GM18508 (cell line): ENCODE measurements at regions not wholly inside any gene's neighbourhood (a gene's known extent, or its start where the extent isn't known, plus 50 kb on each side); places are given as distances from the start of the nearest gene placed in this dataset.

Experiments used
- ATAC-seq: cut with Tn5 transposase; IDR thresholded peaks from one replicate; pipeline ENCODE4 v1.9.1; 2021; ENCODE audit warnings: moderate number of reproducible peaks; ENCODE audit not compliant: insufficient read depth, unreplicated experiment

- ATAC-seq, result no peak
Measured at GRCh38 chr4:11342401-11342800, 86.3 kb downstream of the HS3ST1 start.

DNA sequence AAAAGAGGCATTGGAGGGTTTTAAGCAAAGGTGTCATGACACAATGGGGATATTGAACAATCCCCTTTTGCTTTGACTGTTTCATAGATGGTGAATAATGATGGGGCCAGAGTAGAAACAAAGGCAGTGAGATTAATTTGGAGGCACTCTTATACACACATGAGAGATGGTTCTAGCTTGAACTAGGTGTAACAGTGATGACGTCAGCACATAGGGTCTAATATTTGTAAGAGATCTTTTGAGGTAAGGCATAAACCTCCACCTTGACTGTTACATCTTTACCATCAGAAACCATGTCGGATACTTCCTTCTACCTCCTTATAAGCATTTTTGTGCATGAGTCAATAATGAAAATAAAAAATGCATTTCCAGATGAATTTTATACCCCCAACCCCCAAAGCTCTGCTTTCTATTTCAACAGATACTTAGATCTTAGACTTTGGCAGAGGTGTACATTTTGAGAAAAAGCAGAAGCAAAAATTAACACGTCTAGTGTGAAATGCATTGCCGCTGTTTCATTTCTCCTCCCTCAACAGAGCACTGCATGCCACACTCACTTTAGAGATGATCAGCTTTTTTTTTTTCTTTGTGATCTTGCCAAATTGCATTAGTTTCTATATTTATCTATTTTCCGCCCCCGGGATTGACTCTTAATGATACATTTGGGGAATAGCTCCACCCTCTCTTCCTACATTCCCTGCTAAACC, 87.2 kb downstream of the HS3ST1 start:
- ATAC-seq, result no peak

GRCh38 chr4:11338956-11339782, 89.5 kb downstream of the HS3ST1 start:
- ATAC-seq, result no peak

DNA sequence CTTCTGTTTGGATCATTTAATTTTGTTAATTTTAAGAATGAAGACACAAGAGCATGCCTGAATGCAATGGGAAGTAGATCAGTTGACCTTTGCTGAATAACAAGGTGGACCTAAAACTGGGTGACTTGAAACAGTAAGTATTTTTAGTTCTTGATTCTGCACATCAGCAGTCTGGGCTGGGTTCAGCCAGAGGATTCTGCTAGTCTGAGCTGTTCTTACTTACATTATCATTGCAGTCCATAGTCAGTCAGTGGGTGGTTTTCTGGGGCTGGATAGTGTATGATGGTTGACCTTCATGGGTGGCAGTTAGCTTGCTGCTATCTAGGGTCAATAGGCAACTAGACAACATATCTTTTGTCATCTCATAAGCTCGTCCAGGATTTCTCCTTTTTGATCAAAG, 91.4 kb downstream of the HS3ST1 start:
- ATAC-seq, result no peak

- no peak for ATAC-seq
Measured at GRCh38 chr4:11336435-11336834, 92.3 kb downstream of the HS3ST1 start.

- no peak for ATAC-seq
Measured at GRCh38 chr4:11334887-11335286, 93.8 kb downstream of the HS3ST1 start.

GRCh38 chr4:11328401-11328800, 100.3 kb downstream of the HS3ST1 start:
- ATAC-seq, result no peak

- no peak for ATAC-seq
Measured at GRCh38 chr4:11326021-11326420, 102.7 kb downstream of the HS3ST1 start.

GRCh38 chr4:11323771-11324170, 104.9 kb downstream of the HS3ST1 start:
- ATAC-seq, result no peak

DNA sequence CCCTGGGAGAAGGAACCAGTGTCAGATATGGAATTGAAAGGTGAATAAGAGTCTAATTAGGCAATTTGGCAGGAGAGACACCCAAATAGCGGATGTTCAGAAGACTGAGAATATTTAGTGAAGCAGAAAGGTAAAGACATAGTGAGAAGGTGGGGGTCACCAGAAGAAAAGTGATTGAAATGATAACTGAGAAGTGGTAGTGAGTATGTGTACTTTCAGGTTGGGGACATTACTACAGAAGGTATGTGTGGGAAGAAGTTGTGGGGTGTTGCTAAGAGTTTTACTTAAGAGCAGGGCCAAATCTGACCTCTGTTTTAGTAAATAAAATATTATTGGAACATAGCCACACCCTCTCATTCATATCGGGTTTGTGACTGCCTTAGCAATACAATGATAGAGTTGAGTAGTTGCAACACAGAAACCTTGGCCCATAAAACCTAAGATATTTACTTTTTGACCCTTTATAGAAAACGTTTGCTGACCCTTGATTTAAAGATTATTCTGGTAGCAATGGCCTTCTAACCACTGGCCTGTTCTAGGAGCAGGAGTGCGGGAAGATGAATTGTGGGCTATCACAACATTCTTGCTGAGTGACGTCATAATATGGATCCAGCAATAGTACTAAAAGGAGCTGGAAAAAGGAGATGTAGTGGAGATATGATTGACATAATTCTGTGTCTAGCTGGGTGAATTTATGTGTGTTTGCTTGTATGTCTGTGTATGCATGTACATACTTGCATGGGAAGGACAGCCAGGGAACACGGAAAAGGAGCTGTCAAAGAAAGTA, 115.3 kb downstream of the HS3ST1 start:
- no peak for ATAC-seq

GRCh38 chr4:11312389-11312788, 116.3 kb downstream of the HS3ST1 start:
- ATAC-seq, result no peak

DNA sequence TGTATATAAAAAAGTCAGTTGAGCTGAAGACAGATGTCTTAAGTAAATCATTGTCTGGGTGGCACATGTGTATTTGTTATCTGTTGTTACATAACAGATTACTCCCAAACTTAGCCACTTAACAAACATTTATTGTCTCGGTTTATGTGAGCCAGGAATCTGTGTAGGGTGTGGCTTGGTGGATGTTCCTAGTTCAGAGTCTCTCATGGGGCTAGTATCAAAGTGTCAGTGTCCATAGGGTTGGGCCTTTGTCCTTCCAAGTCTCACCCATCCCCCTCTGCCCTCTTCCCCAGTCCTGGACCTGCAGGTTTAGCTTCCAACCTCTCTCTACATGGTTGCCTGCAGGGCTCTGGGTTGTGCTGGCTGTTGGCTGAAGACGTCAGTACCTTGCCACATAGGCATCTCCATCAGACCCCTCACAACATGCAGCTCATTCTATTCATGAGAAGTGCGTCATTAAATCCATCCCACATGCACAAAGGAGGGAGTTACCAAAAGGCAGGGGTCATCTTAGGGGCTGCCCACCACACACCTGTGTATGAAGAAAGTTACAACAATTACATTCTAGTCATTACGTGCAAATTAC, 127.5 kb downstream of the HS3ST1 start:
- ATAC-seq, result no peak

DNA sequence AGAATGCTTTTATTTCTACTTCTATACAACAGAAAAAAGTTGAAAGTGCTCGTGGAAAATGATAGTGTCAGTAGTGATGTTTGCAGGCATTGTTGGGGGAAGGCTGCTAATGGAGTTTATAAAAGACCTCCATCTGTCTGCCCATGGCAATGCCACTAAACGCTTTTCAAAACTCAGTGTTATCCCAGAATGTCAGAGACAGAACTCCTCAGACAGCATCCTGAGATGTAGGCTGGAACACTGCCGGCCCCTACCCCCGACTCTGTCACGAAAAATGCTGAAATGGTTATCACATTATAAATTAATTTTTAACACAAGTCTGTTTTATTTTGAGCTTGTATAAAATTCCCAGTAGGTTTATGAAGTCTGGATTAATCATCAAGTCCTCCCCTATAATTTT, 128.9 kb downstream of the HS3ST1 start:
- no peak for ATAC-seq

DNA sequence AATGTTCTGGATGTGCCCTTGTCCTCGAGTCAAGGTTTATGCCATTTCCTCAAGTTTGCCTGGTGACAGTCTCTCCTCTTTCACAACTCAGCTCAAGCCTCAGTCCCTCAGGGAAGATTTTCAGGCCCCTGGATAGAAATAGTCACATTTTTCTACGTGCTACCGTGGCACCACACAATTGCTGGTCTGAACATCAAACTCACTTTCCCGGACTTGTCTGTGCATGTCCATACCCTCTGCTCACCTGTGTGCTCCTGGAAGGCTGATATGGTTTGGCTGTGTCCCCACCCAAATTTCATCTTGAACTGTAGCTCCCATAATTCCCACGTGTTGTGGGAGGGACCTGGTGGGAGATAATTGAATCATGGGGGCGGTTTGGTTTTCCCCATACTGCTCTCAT, 129.7 kb downstream of the HS3ST1 start:
- no peak for ATAC-seq

DNA sequence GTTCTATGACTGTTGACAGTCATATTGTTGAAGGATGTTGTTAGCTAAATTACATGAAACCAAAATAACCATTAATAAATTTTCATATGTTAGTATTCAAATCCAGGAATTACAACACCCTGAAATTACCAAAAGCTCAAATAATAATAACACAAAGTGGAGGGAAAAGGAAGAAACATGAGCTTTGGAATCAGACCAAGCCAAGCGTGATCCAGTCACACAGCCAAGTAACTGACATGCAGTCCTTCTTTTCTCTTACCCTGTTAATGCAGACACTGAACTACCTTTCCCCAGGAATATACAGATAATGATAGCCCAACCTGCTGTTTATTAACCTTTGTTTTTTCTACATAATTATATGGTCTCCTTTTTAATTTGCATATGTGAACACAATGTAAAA, 130.2 kb downstream of the HS3ST1 start:
- no peak for ATAC-seq

- no peak for ATAC-seq
Measured at GRCh38 chr4:11297627-11298026, 131.1 kb downstream of the HS3ST1 start.

DNA sequence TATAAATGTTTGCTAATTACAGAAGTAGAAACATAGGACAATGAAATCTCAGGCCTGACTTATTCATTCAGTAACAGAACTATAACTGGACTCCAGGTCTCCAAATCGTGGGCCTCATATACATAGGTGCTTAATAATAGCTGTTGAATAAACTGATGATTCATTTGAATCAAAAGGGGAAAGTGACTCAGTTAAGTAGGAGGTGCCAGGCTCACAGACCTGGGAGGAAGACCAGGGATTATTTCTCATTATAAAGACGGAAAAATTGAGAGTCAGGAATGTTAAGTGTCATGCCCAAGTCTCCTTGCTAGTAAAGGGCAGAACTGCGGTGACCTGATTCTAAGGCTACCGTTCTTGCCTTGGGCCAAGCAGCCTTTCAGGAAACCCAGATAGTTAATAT, 131.5 kb downstream of the HS3ST1 start:
- ATAC-seq, result no peak

- ATAC-seq, result no peak
Measured at GRCh38 chr4:11293866-11294265, 134.8 kb downstream of the HS3ST1 start.

DNA sequence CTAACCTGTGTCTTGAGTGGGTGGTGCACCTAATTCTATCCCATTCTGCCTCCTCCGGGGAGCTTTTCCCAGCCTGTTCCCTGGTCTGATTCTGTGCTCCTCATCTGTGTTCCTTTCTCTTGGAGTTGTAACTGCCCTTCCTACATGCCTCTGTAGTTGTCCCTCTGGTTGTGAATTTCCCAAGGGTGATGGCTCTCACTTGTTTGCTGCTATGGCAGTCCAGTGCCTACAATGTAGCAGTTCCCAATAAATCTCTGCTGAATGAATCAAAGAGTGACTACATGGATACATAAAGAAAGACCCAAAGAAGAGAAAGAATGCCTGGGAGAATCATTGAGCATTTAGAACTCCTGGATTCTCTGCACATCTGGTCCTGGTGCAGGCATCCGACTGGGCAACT, 141.6 kb downstream of the HS3ST1 start:
- ATAC-seq, result no peak

GRCh38 chr4:11286533-11286932, 142.2 kb downstream of the HS3ST1 start:
- ATAC-seq, result no peak

GRCh38 chr4:11281720-11282119, 147.0 kb downstream of the HS3ST1 start:
- ATAC-seq, result no peak
